Middle frontal gyrus (tissue), 1 donor: ENCODE measurements at regions not wholly inside any gene's neighbourhood (a gene's known extent, or its start where the extent isn't known, plus 50 kb on each side); places are given as distances from the start of the nearest gene placed in this dataset.

Experiments used
- DNase-seq: peaks from one replicate; pipeline ENCODE4 v3.0.0-alpha.2; 2015; ENCODE audit warnings: low spot score; ENCODE audit errors: extremely low spot score

DNA sequence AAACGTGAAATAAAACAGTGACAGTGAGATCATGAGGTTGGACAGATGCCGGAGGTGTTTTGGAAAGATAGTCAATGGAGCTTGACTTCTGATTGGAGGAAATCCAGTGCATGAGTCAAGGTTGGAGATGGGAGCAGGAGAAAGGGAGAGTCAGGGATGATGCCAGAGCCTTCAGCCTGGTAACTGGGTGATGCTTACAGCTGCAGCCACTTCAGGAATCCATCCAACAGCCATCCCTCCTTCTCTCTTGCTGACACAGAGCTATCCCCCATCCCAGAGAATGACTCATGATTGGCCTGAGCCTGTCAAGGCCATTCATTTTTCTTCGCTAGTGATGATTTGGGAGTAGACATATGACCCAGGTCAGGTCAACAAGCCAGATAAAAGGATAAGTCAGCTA is 112.8 kb downstream of the SAMD5 start:
- no peak for DNase-seq

DNA sequence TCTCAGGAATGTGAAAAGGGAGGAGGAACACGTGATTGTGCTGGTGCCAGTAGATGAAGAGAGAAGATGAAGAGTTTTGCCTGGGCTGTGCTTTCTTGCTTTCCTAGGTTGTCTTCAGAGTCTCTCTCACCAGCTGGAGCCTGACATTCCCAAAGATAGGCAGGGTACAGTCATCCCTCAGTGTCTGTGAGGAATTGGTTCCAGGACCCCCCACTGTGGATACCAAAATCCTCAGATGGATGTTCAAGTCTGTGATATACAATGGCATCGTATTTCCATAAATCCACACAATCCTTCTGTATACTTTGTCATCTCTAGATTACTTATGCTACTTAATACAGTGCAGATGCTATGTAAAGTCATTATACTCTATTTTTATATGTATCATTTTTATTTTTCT is 113.5 kb downstream of the SAMD5 start:
- DNase-seq: no peak

DNA sequence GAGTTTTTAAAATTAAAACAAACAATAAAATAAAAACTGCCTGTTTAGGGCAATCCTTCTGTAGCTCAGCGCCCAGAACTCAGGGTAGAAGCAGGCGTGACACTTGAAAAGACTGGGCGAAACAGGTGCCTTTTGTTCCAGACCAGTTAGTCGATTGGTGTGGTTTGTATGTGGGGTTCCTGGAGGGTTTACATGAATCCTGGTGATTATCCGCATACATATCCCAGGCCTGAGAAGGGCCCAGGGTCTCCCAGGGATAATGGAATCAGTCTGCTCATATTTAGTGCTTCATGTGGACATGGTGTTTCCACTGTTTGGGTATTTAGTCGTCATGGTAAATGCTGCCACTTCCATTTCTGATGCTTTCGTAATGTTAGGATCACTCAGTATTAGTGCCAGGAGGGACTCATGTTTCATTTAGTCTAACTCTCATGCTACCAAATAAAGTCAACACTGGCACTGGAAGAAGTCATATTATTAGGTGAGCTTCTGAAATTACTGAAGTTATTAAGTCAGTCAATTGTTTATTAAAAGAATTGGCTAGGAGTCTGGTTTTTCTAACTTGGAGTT is 116.5 kb downstream of the SAMD5 start:
- no peak for DNase-seq

DNA sequence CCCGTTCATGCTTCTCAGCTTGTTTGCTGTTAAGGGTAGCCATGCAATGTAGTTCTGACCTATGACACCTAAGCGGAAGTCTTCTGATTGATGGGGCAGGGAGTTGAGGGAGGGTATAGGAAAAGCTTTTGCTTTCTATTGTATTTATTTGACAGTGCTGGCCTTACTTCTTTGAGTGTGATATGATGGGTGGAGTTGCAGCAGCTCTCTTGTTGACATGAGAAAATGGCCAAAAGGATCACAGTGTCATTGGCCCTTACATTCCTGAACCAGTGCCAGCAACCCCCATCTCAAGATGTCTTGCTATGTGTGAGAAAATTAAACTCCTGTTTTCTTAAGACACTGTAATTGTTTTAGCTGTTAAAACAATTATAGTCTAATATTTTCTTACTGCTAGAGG is 117.5 kb downstream of the SAMD5 start:
- no peak for DNase-seq

DNA sequence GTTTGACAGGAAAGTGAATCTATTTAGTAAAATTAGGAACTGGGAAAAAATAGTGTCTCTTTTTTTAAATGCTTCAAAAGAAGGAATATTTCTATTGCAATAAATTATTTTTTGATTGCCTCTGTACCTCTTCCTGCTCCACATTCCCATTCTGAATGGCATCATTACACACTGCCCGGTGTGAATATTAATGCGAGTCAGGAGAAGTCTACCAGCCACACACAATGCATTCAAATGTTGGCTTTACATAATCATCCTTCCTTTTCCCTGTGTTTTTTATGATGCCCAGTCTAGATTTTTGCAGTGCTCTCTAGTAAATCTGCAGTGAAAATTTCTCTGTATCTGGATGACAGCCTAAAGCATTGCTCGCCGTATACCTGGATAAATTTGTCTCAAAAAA is 118.9 kb downstream of the SAMD5 start:
- no peak for DNase-seq

DNA sequence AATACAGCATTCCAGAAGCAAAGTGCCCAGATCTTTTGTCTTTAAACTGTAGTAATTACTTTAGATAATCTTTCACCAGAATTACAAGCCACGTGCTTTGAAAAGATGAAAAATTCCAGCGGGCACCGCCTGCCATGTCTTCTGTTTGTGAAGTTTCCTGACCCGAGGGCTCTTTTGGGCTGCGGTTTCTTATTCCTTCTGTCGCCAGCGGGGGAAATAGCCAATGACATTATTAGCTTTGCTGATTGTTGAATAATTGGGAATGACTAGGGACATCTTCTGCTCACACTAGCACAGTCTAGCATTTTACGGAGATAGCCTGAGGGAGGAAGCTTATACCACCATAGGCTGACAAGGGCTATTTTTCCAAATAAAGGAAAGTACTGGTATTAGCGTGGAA is 124.7 kb downstream of the SAMD5 start:
- DNase-seq: no peak

DNA sequence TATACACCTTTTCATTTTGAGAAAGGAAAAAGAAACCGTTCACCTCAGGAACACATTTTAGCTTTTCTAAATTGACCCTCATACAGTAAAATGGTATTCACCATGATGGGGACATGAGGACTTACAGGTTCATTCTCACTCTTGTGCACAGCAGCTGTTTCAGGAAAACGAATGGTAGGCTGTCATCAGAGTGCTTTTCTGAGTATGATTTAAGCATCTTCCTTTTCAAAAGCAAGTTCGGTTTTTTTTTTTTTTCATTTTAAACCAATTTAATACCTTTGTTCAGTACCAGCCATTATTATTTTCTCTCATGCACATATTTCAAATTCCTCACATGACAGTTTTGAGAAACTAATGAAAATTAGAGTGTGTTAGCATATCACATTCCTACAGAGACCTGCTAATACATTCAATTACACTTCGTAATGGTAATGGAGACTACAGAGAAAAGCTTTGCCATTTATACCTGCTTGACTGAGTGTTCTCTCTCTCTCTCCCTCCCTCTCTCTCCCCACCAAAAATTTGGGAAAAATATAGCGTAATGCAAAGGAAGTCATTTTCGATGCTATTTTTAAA is 129.2 kb downstream of the SAMD5 start:
- no peak for DNase-seq

DNA sequence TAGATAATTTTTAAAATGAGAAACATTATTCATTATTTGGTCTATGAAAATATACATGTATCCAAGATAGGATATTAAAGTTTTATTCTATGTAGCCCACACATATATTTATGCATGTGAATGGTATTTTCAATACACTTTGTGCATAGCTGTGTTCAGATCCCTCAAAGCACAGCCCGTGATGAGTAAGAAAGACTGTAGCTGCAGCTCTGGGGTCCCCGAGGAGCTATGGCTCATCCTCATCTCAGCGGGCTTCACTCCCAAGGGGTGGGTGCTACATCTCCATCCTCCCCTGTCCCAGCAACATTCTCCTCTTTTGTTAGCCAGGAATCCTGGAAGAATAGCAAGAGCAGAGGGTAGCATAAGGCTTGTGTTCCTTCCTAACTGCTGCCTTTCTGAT is 130.8 kb downstream of the SAMD5 start:
- DNase-seq: no peak

DNA sequence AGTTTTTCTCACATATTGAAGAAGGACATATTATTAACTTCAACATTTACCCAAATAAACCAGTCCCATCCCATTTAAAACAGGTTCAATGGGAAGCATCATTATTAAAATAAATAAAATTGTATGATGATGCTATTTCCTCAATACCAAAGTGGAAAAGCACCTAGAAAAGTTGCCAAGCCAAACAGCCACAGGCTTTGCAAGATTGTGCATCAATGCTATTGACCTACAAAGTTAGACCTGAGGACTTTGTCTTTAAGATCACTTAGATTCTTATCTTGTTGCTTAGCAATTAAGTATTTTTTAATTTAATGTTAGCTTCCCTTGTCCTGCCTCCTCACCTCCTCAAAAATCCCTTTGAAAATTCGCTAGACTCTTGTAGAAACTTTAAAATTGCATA is 132.1 kb downstream of the SAMD5 start:
- DNase-seq: no peak

DNA sequence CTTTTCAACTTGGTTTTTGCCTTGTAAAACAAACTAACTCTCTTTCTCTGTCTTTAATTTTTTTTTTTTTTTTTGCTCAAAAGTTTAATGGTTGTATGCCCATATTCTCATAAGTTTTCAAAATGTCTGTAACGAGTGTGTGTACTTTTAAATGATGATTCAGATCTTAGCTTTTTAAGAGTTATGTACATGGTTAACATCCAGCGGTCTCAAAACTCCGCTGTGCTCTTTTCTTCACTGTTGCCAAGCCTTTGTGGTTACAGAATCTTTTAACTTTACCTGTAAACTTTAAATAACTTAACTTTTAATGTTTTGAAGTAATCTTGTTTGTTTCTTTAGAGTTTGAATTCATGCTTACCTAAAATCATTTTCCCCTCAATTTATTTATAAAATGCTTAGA is 133.0 kb downstream of the SAMD5 start:
- DNase-seq: no peak

DNA sequence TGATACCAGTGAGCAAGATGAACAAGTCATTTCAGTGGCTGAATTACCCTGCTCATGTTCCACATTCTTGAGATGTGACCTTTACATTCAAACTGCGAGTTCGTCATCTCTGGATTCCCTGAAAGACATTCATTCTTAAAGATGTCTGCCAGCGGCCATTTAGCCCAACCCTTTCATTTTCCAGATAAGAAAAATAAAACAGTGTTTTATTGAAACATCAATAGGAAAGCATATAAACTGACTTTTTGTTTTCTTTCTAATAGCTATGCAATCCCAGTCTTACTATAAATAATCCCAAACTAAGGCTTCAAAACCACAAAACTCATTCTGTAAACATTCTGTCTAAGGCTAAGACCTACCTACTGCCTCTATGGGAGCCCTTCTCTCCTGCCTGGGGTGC is 134.0 kb downstream of the SAMD5 start:
- no peak for DNase-seq

DNA sequence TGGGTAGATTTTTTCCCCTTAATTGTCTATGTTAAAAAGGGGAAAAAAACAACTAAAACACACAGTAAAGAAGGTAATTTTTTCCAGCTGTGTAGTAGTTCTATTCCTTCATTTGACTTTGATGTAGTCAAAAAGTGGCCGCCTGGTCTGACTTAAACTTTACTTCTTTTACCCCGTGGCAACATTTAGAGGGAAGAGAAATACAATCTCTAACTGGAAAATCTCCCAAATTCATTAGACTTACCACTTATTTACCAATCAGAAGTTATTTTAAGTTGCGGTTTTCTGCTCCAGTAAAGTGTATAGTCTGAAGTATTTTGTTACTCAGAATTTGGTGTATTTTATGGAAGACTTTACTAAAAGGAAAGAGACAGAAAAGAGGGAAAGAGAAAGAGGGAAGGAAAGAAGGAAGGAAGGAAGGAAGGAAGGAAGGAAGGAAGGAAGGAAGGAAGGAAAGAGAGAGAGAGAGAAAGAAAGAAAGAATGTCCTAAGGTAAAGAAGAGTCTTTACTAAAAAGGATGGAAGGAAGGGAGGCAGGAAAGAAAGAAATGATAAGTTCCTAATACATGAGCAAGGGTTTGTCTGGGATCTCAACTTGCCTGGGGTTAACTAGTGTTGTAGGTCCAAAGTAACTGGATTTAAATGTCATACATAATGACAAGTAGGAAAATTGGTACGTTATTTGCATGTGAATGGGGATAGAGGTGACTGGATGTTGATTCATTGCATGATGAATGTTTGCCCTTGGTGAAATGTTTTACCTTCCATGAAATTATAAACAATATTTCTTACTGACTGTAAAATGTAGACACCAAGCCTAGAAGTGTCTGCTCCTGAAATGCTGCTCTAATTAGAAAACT is 135.1 kb downstream of the SAMD5 start:
- no peak for DNase-seq

DNA sequence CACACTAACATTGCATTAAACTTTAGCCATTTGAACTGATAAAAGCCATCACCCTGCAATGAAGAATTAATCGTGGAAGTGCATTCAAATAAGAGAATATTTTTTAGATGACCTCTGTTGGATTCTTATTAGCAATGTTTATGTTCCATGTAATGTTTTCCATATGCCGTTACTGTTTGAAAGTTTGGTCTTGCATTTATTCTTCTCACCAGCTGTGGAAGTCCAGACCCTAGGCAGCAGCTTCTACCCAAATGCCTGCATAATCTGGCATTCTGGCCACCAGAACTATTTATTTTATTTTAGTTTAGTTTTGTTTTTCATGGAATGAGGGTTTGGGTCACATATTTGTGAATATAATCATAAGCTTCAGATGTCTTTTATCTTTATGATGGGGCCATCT is 140.4 kb downstream of the SAMD5 start:
- no peak for DNase-seq

DNA sequence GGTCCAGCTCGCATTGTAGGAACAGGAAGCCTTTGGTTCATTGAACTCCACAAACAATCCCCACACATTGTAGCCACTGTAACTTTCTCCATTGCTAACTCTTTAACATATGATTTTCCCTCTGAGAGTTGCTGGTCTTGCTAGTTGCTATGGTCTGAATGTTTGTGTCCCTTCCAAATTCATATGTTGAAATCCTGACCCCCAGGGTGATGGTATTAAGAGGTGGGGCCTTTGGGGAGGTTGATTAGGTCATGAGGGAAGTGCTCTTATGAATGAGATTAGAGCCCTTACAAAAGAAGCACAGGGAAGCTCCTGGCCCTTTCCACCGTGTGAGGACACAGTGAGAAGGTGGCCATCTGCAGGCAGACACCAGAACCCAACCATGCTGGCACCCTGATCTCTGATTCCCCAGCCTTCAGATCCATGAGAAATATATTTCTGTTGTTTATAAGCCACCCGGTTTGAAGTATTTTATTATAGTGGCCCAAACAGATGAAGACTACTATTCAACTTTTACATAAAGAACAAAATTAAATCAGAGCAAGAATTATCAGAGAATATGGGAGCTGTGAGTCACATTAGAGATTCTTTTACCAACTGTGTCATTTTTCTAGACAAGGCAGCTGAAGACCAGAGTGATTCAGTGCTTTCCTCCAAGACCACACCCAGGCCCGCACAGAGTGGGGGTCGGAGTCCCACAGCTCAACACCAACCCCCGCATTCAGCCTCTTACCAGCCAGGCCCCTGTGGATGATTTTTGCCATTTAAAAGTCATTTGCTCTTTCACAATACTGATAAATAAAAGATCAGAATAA is 143.0 kb downstream of the SAMD5 start:
- no peak for DNase-seq

DNA sequence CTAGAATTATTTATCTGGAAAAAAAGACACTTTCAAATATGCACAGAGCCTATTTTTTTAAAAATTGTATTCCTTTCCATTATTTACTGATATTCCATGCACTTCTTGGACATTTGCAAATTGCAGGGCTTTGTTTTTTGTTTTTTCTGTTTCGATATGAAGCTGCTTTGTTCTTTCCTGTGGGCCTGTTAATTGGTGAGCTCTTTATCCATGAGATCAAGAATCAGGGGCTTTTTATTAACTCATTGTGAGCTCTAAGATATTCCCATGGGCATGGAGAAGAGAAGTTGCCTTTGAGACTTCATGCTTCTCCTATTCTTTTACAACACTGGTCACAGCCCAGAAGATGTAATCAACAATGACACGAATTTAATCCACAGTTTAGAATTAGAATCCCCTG is 145.1 kb downstream of the SAMD5 start:
- no peak for DNase-seq

DNA sequence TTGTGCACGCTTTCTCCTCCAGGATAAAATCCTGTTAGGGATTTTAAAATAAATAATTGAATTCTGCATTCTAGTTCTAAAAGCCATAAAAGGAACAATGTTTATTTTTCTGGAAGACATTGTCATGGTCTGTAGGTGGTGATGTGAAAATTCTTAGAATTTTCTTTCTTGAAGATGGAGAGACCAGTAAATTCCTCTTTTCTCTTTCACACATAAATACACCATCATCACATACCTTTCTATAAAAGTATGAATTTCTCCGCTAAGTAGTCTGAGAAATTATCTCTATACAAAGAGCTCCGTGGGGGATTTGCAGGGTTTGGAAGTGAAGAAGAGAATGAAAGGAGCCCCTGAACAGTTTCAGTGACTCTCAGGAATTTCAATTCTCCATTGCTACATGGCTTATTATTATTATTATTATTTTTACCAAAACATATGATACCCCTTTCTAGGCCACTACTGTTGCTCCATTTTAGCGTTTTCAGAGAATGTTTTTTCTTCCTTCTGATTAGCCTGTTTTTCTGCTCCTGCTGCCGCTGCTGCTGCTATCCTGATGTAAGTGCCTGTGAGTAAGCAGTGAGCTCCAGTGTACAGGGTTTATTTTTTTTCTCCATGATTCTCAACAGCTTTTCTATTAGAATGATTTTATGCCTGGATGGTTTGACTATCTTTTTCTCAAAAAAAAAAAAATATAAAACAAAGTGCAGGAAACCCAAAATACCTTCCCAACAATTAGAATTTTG is 145.8 kb downstream of the SAMD5 start:
- no peak for DNase-seq

DNA sequence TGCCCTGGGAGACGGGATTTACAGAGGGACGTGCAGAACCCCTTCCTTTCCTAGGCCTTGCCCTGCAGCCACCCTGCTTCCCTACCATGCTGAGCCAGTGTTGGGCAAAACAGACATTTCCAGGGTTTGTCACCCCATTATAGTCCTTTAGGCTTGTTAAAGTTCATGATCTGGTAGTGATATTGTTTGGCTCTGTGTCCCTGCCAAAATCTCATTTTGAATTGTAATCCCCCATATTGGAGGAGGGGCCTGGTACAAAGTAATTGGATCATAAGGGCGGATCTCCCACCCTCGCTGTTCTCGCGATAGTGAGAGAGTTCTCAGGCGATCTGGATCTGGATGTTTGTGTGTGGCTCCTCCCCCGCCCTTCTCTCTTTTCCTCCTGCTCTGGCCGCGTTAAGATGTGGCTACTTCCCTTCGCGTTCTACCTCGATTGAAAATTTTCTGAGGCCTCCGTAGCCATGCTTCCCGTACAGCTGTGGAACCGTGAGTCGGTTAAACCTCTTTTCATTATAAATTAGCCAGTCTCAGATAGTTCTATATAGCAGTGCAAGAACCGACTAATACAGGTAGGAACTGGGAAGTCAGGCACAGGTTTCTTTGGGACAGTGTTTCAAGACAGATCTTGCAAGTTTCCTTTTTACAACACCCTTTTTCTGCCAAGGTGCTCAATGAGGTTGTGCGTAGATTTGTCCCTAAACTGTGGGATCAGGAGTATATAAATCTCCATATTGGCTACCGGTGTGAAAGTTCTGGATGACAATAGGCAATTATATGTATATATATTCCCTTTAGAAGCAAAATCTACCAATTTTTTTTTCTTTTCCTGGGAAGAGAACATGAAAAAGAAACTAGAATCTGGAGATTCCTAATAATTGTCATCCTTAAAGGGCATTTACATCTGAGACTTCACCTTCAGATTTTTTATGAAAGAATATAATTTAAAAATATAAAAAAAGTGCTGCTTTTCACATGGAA is 152.1 kb downstream of the SAMD5 start:
- DNase-seq: no peak

DNA sequence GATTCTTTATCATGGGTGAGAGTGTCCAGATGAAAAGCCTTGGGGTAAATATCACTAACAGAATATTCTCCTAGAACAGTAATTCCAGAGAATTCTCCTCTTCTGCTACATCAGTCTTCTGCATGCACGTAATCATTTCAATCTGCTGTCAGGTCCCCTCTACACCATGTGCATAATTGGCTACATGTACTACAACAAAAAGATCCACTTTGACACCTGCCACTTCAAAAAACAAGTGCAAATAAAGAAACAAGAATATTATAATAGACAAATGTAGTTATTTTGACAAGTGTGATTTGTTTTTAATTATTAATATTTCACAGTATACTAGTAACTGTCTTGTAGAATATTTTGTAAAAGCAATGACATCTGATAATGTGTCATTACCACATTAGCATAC is 154.2 kb downstream of the SAMD5 start:
- no peak for DNase-seq

DNA sequence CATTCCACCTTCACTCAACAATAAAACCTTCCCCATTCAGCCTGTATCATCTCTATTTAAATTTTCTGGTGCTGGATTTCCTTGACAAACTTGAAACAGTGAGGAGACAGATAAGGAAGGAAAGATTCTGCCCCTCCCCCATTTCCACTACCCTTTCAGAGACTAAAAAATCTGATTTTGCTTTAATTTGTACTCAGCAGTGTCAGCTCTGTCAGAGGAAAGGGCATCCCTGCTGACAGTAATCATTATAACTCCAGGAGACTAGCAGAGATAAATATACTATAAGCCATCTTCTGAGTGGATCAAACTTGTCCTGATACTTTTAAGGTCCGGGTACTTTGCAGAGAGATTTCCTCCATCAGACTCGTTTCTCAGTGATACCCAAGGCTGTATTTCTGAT is 155.6 kb downstream of the SAMD5 start:
- DNase-seq: no peak

DNA sequence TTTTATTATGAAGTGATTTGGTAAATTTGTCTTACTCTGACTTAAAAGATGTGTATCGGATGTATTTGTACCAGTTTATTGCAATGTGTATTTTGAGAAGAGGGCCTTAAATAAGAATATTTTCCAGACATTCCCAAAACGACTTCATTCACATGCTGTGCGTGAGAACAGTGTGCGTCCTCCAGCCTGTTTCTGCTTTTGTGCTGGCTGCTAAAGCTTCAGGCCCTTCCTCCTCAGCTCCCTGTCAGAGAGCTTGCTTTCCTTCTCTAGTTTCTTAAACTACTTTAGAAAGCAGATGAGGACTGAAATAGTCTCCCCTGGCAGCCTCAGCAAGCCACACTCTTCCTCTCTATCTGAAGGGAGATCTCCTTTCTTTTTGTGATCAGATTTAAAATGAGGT is 157.8 kb downstream of the SAMD5 start:
- DNase-seq: no peak
